C4-2B (cell line): ENCODE measurements at regions not wholly inside any gene's neighbourhood (a gene's known extent, or its start where the extent isn't known, plus 50 kb on each side); places are given as distances from the start of the nearest gene placed in this dataset.

ENCODE experiments used
- CTCF ChIP-seq: fragments of 450-650 bp; conservative IDR thresholded peaks from 2 replicates; pipeline ENCODE4 v1.5.1; 2017; ENCODE audit warnings: mild to moderate bottlenecking
- ZFX ChIP-seq: fragments of 450-650 bp; IDR thresholded peaks from 2 replicates; pipeline ENCODE4 v1.6.1; 2017

- no peak for TF ChIP-seq CTCF
- TF ChIP-seq ZFX, result no peak
Observed at GRCh38 chr3:148147903-148148302, 549.8 kb upstream of the AGTR1 start.
